ENCODE measurements at regions not wholly inside any gene's neighbourhood (a gene's known extent, or its start where the extent isn't known, plus 50 kb on each side); places are given as distances from the start of the nearest gene placed in this dataset.
"Not testable (repeated sequence)": the region's sequence is repeated elsewhere in the genome, so short reads cannot be mapped to it uniquely, and the experiment has no call there.

GRCh38 chrX:38960137-38960536 is 158.9 kb downstream of the MID1IP1 start:
- no peak overlapping the region for H3K4me3 ChIP-seq
- no peaks in the 10 kb centered on the region for H3K27me3 ChIP-seq
- intact Hi-C loops (cut with DNase I): no loop called here
- H3K9me3 ChIP-seq: no peaks in the 10 kb centered on the region
- TF ChIP-seq POLR2A (IDR thresholded peaks at IDR 0.05) (no peak), CTCF (IDR thresholded peaks at IDR 0.05) (no peak)
- DNase-seq (no peak), ATAC-seq (no peak)
- H3K27ac ChIP-seq: no peak overlapping the region
- H3K4me1 ChIP-seq: no peaks in the 10 kb centered on the region
- 38 to 75% methylated on average over 2 of the region's 2 CpGs for WGBS, 2 donors
- no peaks in the 10 kb centered on the region for H3K36me3 ChIP-seq (replicated peaks in 1 of 2; ENCODE audit: insufficient read depth in 1 of 2, low read depth in 2 of 2)

- no peaks in the 10 kb centered on the region for H3K27me3 ChIP-seq
- H3K4me3 ChIP-seq: no peak overlapping the region
- no peak overlapping the region for H3K27ac ChIP-seq
- TF ChIP-seq POLR2A (IDR thresholded peaks at IDR 0.05) (no peak), CTCF (IDR thresholded peaks at IDR 0.05) (no peak)
- ATAC-seq (no peak), DNase-seq (no peak)
- WGBS, 2 donors: 85 to 86% methylated on average over 3 to 4 of the region's 4 CpGs
- no peaks in the 10 kb centered on the region for H3K4me1 ChIP-seq
- no peaks in the 10 kb centered on the region for H3K9me3 ChIP-seq
- intact Hi-C loops (cut with DNase I): no loop called here
- no peaks in the 10 kb centered on the region for H3K36me3 ChIP-seq (replicated peaks in 1 of 2; ENCODE audit: insufficient read depth in 1 of 2, low read depth in 2 of 2)
Observed at GRCh38 chrX:38961936-38962335, 160.7 kb downstream of the MID1IP1 start.

GRCh38 chrX:38963244-38963643 is 162.0 kb downstream of the MID1IP1 start:
- H3K27me3 ChIP-seq; DNase-seq; H3K36me3 ChIP-seq (replicated peaks in 1 of 2; ENCODE audit: insufficient read depth in 1 of 2, low read depth in 2 of 2); H3K9me3 ChIP-seq; ATAC-seq; H3K4me3 ChIP-seq; intact Hi-C loops (cut with DNase I); H3K27ac ChIP-seq; H3K4me1 ChIP-seq: not testable (repeated sequence)
- WGBS, 2 donors: 92% methylated on average over 3 of the region's 3 CpGs; no CpG with 5 or more reads in 1 of the 2 donors

- Histone ChIP-seq H3K36me3 (replicated peaks in 1 of 2; ENCODE audit: insufficient read depth in 1 of 2, low read depth in 2 of 2) (no peaks in the 10 kb centered on the region), H3K4me3 (no peak overlapping the region), H3K4me1 (no peaks in the 10 kb centered on the region), H3K9me3 (no peaks in the 10 kb centered on the region), H3K27me3 (no peaks in the 10 kb centered on the region), H3K27ac (no peak overlapping the region)
- no peak for DNase-seq
- 76 to 94% methylated on average over 3 to 6 of the region's 6 CpGs for WGBS, 2 donors
- intact Hi-C loops (cut with DNase I): no loop called here
- TF ChIP-seq CTCF (IDR thresholded peaks at IDR 0.05) (no peak), POLR2A (IDR thresholded peaks at IDR 0.05) (no peak)
- ATAC-seq: no peak
Observed at GRCh38 chrX:38965888-38966287, 164.6 kb downstream of the MID1IP1 start.

GRCh38 chrX:38968344-38969216 is 167.3 kb downstream of the MID1IP1 start:
- no peak for ATAC-seq
- no peaks in the 10 kb centered on the region for H3K36me3 ChIP-seq (replicated peaks in 1 of 2; ENCODE audit: insufficient read depth in 1 of 2, low read depth in 2 of 2)
- no peaks in the 10 kb centered on the region for H3K4me1 ChIP-seq
- DNase-seq: no peak
- TF ChIP-seq POLR2A (IDR thresholded peaks at IDR 0.05): no peak
- intact Hi-C loops (cut with DNase I): no loop called here
- no peaks in the 10 kb centered on the region for H3K9me3 ChIP-seq
- 81 to 88% methylated on average over 3 of the region's 3 CpGs for WGBS, 2 donors
- H3K27ac ChIP-seq: no peak overlapping the region
- no peaks in the 10 kb centered on the region for H3K27me3 ChIP-seq
- H3K4me3 ChIP-seq: no peak overlapping the region

- Histone ChIP-seq H3K9me3 (no peaks in the 10 kb centered on the region), H3K27me3 (no peaks in the 10 kb centered on the region), H3K27ac (no peak overlapping the region), H3K4me1 (no peaks in the 10 kb centered on the region), H3K36me3 (replicated peaks in 1 of 2; ENCODE audit: insufficient read depth in 1 of 2, low read depth in 2 of 2) (no peaks in the 10 kb centered on the region), H3K4me3 (no peak overlapping the region)
- ATAC-seq (no peak), DNase-seq (no peak)
- WGBS, 2 donors: 100% methylated on average over 1 of the region's 1 CpG; no CpG with 5 or more reads in 1 of the 2 donors
- intact Hi-C loops (cut with DNase I): no loop called here
- TF ChIP-seq POLR2A (IDR thresholded peaks at IDR 0.05) (no peak), CTCF (IDR thresholded peaks at IDR 0.05) (no peak)
Observed at GRCh38 chrX:38970074-38970473, 168.8 kb downstream of the MID1IP1 start.

Data from body of pancreas (tissue), 4 donors.